IMR-90 (cell line): ENCODE measurements at regions not wholly inside any gene's neighbourhood (a gene's known extent, or its start where the extent isn't known, plus 50 kb on each side); places are given as distances from the start of the nearest gene placed in this dataset.

Experiments
- ATAC-seq: fragments of 200-7000 bp; cut with Tn5 transposase; 2 replicates; pipeline ENCODE4 v1.9.1; 2020; ENCODE audit warnings: low read depth, mild to moderate bottlenecking, moderate library complexity
- BruUV-seq: library from RNA; stranded (reverse); fragments of 400-500 nt; replicated peaks from 2 replicates; lab custom pipeline; 2021; lab: Mats Ljungman, UMichigan
- CTCF ChIA-PET: fragments of 300-600 bp; formaldehyde crosslinking; extraction: SDS; loops from one replicate; lab custom pipeline; 2021; ENCODE audit warnings: antibody characterized with exemption; lab: Yijun Ruan, JAX
- POLR2A ChIA-PET: fragments of 300-600 bp; sonication (Branson Sonifier 250); formaldehyde crosslinking; loops from one replicate; lab custom pipeline; 2022; ENCODE audit warnings: antibody characterized with exemption; ENCODE audit not compliant: unreplicated experiment; lab: Charles Lee
- DNase-seq: peaks from one replicate; pipeline ENCODE4 v3.0.0; 2013
- H2AFZ ChIP-seq: replicated peaks from 2 replicates; pipeline ENCODE3; 2013; ENCODE audit warnings: low read length, mild to moderate bottlenecking; ENCODE audit not compliant: poor library complexity
- H2AK5ac ChIP-seq: 2 replicates; pipeline ENCODE4 v1.6.1; 2013; ENCODE audit warnings: low read depth, low read length, inconsistent platforms
- H2AK9ac ChIP-seq: replicated peaks from 2 replicates; pipeline ENCODE3; 2013; ENCODE audit warnings: mild to moderate bottlenecking, low read depth, low read length, moderate library complexity; ENCODE audit not compliant: poor library complexity
- H2BK120ac ChIP-seq: 2 replicates; pipeline ENCODE4 v1.6.1; 2013; ENCODE audit warnings: low read depth, low read length, inconsistent platforms
- H2BK15ac ChIP-seq: 3 replicates; pipeline ENCODE4 v1.6.1; 2013; ENCODE audit warnings: low read depth, low read length, inconsistent platforms
- H2BK20ac ChIP-seq: 2 replicates; pipeline ENCODE4 v1.6.1; 2013; ENCODE audit warnings: low read depth, mild to moderate bottlenecking, inconsistent platforms, low read length, moderate library complexity
- H2BK5ac ChIP-seq: 2 replicates; pipeline ENCODE4 v1.6.1; 2013; ENCODE audit warnings: mild to moderate bottlenecking, low read depth, low read length, inconsistent platforms; ENCODE audit not compliant: poor library complexity, severe bottlenecking
- H3K14ac ChIP-seq: replicated peaks from 2 replicates; pipeline ENCODE4 v1.6.1; 2013; ENCODE audit warnings: low read depth, low read length, inconsistent platforms
- H3K18ac ChIP-seq: 2 replicates; pipeline ENCODE4 v1.6.1; 2013; ENCODE audit warnings: low read depth, low read length, control low read depth
- H3K23ac ChIP-seq: 2 replicates; pipeline ENCODE4 v1.6.1; 2013; ENCODE audit warnings: low read depth, low read length, inconsistent platforms
- H3K27ac ChIP-seq: 2 replicates; pipeline ENCODE4 v1.5.1; 2013; ENCODE audit warnings: mild to moderate bottlenecking, control low read depth, low read length; ENCODE audit not compliant: insufficient read depth
- H3K27me3 ChIP-seq: 2 replicates; pipeline ENCODE4 v1.6.1; 2013; ENCODE audit warnings: low read length; ENCODE audit not compliant: control insufficient read depth, insufficient read depth
- H3K36me3 ChIP-seq: 2 replicates; pipeline ENCODE4 v1.6.1; 2013; ENCODE audit warnings: low read length, mixed read lengths; ENCODE audit not compliant: control insufficient read depth, insufficient read depth
- H3K4ac ChIP-seq: 2 replicates; pipeline ENCODE4 v1.6.1; 2013; ENCODE audit warnings: low read depth, low read length, inconsistent platforms
- H3K4me1 ChIP-seq: 2 replicates; pipeline ENCODE4 v1.6.1; 2013; ENCODE audit warnings: low read length, mixed read lengths; ENCODE audit not compliant: control insufficient read depth, insufficient read depth
- H3K4me2 ChIP-seq: 2 replicates; pipeline ENCODE4 v1.6.1; 2013; ENCODE audit warnings: low read depth, mild to moderate bottlenecking, control low read depth, low read length, moderate library complexity
- H3K4me3 ChIP-seq: 2 replicates; pipeline ENCODE4 v1.5.1; 2013; ENCODE audit warnings: low read depth, mild to moderate bottlenecking, control low read depth, low read length, moderate library complexity; ENCODE audit not compliant: insufficient read depth
- H3K56ac ChIP-seq: 2 replicates; pipeline ENCODE4 v1.6.1; 2013; ENCODE audit warnings: low read length, inconsistent platforms; ENCODE audit not compliant: insufficient read depth; ENCODE audit errors: extremely low read depth
- H3K79me1 ChIP-seq, 2 experiments: 2 replicates each; pipeline ENCODE4 v1.6.1; 2013; ENCODE audit warnings: low read length in 2 of 2, inconsistent platforms in 1 of 2, low read depth in 1 of 2
- H3K9ac ChIP-seq: 2 replicates; pipeline ENCODE4 v1.6.1; 2013; ENCODE audit warnings: low read depth, low read length, control low read depth
- H3K9me1 ChIP-seq: 2 replicates; pipeline ENCODE4 v1.6.1; 2013; ENCODE audit warnings: low read length, inconsistent platforms; ENCODE audit not compliant: insufficient read depth
- H3K9me3 ChIP-seq: 2 replicates; pipeline ENCODE4 v1.6.1; 2013; ENCODE audit warnings: low read length; ENCODE audit not compliant: control insufficient read depth, insufficient read depth
- H4K20me1 ChIP-seq: 2 replicates; pipeline ENCODE4 v1.6.1; 2013; ENCODE audit warnings: low read length, inconsistent platforms; ENCODE audit not compliant: insufficient read depth
- H4K5ac ChIP-seq: 2 replicates; pipeline ENCODE4 v1.6.1; 2013; ENCODE audit warnings: mild to moderate bottlenecking, low read depth, low read length, control low read depth
- H4K8ac ChIP-seq, 2 experiments: 2 replicates each; pipeline ENCODE4 v1.6.1; 2013; ENCODE audit warnings: low read depth in 2 of 2, low read length in 2 of 2, control low read depth in 1 of 2, inconsistent platforms in 1 of 2
- H4K91ac ChIP-seq: 2 replicates; pipeline ENCODE4 v1.6.1; 2013; ENCODE audit warnings: low read depth, low read length, inconsistent platforms; ENCODE audit not compliant: insufficient read depth
- BHLHE40 ChIP-seq: fragments of 150-350 bp; IDR thresholded peaks from 2 replicates; pipeline ENCODE4 v1.6.1; 2016; ENCODE audit warnings: mild to moderate bottlenecking, low read depth, low read length
- CEBPB ChIP-seq: IDR thresholded peaks from 2 replicates; pipeline ENCODE4 v1.6.1; 2012; ENCODE audit warnings: low read depth, low read length, improper control_type of control experiment
- CHD1 ChIP-seq: IDR thresholded peaks from 2 replicates; pipeline ENCODE4 v1.6.1; 2012; ENCODE audit warnings: low read depth, low read length, improper control_type of control experiment
- FOS ChIP-seq: fragments of 150-350 bp; IDR thresholded peaks from 2 replicates; pipeline ENCODE4 v1.6.1; 2016; ENCODE audit warnings: low read depth, low read length
- MAFK ChIP-seq: IDR thresholded peaks from 2 replicates; pipeline ENCODE4 v1.6.1; 2012; ENCODE audit warnings: low read depth, low read length, improper control_type of control experiment
- MAZ ChIP-seq: IDR thresholded peaks from 2 replicates; pipeline ENCODE4 v1.6.1; 2012; ENCODE audit warnings: low read depth, mild to moderate bottlenecking, low read length, improper control_type of control experiment, moderate library complexity, borderline replicate concordance
- MXI1 ChIP-seq: IDR thresholded peaks from 2 replicates; pipeline ENCODE4 v1.6.1; 2012; ENCODE audit warnings: low read depth, mild to moderate bottlenecking, low read length, moderate library complexity, borderline replicate concordance
- NFE2L2 ChIP-seq: fragments of 150-350 bp; IDR thresholded peaks from 2 replicates; pipeline ENCODE4 v1.6.1; 2016; ENCODE audit warnings: low read depth, mild to moderate bottlenecking, low read length
- POLR2A ChIP-seq: IDR thresholded peaks from 2 replicates; pipeline ENCODE4 v1.6.1; 2012; ENCODE audit warnings: mild to moderate bottlenecking, low read depth, low read length
- RAD21 ChIP-seq: IDR thresholded peaks from 2 replicates; pipeline ENCODE4 v1.6.1; 2012; ENCODE audit warnings: low read length, improper control_type of control experiment
- RCOR1 ChIP-seq: IDR thresholded peaks from 2 replicates; pipeline ENCODE4 v1.6.1; 2012; ENCODE audit warnings: mild to moderate bottlenecking, low read length, improper control_type of control experiment; ENCODE audit not compliant: insufficient replicate concordance
- RFX5 ChIP-seq: IDR thresholded peaks from 2 replicates; pipeline ENCODE4 v1.8.0; 2012; ENCODE audit warnings: low read depth, mild to moderate bottlenecking, low read length, moderate library complexity
- SMC3 ChIP-seq: fragments of 150-350 bp; IDR thresholded peaks from 2 replicates; pipeline ENCODE4 v1.6.1; 2016; ENCODE audit warnings: low read depth, mild to moderate bottlenecking, antibody characterized with exemption, low read length, moderate library complexity
- WGBS, 2 experiments: methylation state at CpG; one replicate each; pipeline versions ENCODE4 v1.1.5 to v1.1.7; 2013; ENCODE audit warnings: missing lambda C conversion rate in 2 of 2; ENCODE audit not compliant: insufficient read length in 1 of 2; ENCODE audit errors: extremely low coverage in 2 of 2; 5-methylcytosine and 5-hydroxymethylcytosine counted together
- dilution Hi-C: fragments of 300-500 bp; cut with HindIII; formaldehyde crosslinking; loops from one replicate; pipeline ENCODE4 v1.14.3; 2018; ENCODE audit warnings: low sequenced_read_pairs; ENCODE audit not compliant: unreplicated experiment
- in situ Hi-C: fragments of 300-500 bp; cut with MboI; formaldehyde crosslinking; loops from 3 replicates; pipeline ENCODE4 v1.14.3; 2019; ENCODE audit warnings: low sequenced_read_pairs, inconsistent platforms, mixed read lengths
- intact Hi-C: fragments of 100-400 bp; cut with micrococcal nuclease; formaldehyde crosslinking; loops from 2 replicates; pipeline ENCODE4 v1.10.0; 2022
- TF ChIP-seq, protein P1 (sequence below): fragments of 150-350 bp; IDR thresholded peaks from 2 replicates; pipeline ENCODE4 v1.6.1; 2016; ENCODE audit warnings: low read depth, mild to moderate bottlenecking, low read length, moderate library complexity, borderline replicate concordance
- TF ChIP-seq, protein P2 (sequence below): conservative IDR thresholded peaks from 2 replicates; pipeline ENCODE4 v1.5.1; 2012; ENCODE audit warnings: mild to moderate bottlenecking, low read depth, low read length, improper control_type of control experiment
- TF ChIP-seq, protein P3 (sequence below): fragments of 150-350 bp; IDR thresholded peaks from 2 replicates; pipeline ENCODE4 v1.6.1; 2017; ENCODE audit warnings: mild to moderate bottlenecking, antibody characterized with exemption, low read length, low read depth

DNA sequence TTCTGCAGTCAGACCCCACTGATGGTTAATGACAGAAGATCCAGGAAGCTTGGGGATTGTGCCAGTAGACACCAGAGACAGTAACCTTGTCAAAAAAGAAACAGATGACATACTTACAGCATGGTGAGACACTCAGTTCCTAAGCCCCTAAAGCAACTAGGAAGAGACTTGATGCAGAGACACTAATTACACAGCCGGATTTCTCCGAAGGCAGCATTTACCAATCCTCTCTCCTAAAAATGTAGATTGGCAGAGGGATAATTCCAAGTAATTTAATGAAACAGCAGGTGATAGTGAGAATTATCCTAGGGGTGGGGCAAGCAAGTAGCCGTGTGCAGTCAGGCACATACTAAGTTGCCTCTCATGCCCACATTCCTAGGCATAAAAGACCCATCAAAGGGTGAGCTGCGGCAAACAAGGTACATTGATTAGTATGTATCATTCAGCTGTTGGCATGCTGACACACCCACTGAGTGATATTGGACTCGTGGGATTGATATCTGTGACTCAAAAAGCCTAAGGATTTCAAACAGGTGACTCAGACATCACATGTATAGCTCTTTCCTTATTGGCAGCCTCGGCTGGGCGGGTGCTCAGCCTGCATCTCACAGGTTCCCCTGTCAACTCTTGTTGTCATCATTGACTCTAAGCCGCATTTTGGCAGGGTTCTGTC is 296.7 kb upstream of the ATP5MC3 start:
- ChIA-PET POLR2A (no interaction called here), CTCF (no interaction called here)
- no peak for ATAC-seq
- intact Hi-C loops (no loop called here), dilution Hi-C loops (no loop called here), in situ Hi-C loops (no loop called here)
- Histone ChIP-seq H4K20me1 (no peaks in the 10 kb centered on the region), H2BK120ac (no peak overlapping the region), H3K9ac (no peak overlapping the region), H3K4me2 (no peak overlapping the region), H3K14ac (no peak overlapping the region), H2AK5ac (no peak overlapping the region), H3K4me3 (no peak overlapping the region), H4K5ac (no peak overlapping the region), H4K91ac (no peak overlapping the region), H4K8ac (no peak overlapping the region), H3K4ac (no peak overlapping the region), H2BK5ac (no peak overlapping the region), H2BK20ac (no peak overlapping the region), H3K27ac (no peak overlapping the region), H3K56ac (no peak overlapping the region), H2AFZ (no peak overlapping the region), H3K9me1 (no peaks in the 10 kb centered on the region), H2AK9ac (no peak overlapping the region), H3K27me3 (no peaks in the 10 kb centered on the region), H3K36me3 (no peaks in the 10 kb centered on the region), H3K9me3 (no peaks in the 10 kb centered on the region), H3K4me1 (no peaks in the 10 kb centered on the region), H3K79me1 (no peaks in the 10 kb centered on the region), H2BK15ac (no peak overlapping the region), H3K23ac (no peak overlapping the region), H3K18ac (no peak overlapping the region)
- no peak for DNase-seq
- BruUV-seq, result no TSS peak
- 53% methylated on average over 4 of the region's 8 CpGs; no CpG with 5 or more reads in 1 of the 2 experiments for WGBS, 2 experiments
- no peak for TF ChIP-seq MXI1
- no peak for TF ChIP-seq SMC3
- TF ChIP-seq NFE2L2, result no peak
- TF ChIP-seq MAFK, result no peak
- TF ChIP-seq, protein P1, sequence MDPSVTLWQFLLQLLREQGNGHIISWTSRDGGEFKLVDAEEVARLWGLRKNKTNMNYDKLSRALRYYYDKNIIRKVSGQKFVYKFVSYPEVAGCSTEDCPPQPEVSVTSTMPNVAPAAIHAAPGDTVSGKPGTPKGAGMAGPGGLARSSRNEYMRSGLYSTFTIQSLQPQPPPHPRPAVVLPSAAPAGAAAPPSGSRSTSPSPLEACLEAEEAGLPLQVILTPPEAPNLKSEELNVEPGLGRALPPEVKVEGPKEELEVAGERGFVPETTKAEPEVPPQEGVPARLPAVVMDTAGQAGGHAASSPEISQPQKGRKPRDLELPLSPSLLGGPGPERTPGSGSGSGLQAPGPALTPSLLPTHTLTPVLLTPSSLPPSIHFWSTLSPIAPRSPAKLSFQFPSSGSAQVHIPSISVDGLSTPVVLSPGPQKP, result no peak
- no peak for TF ChIP-seq RAD21
- TF ChIP-seq MAZ, result no peak
- TF ChIP-seq POLR2A, result no peak
- TF ChIP-seq, protein P2, sequence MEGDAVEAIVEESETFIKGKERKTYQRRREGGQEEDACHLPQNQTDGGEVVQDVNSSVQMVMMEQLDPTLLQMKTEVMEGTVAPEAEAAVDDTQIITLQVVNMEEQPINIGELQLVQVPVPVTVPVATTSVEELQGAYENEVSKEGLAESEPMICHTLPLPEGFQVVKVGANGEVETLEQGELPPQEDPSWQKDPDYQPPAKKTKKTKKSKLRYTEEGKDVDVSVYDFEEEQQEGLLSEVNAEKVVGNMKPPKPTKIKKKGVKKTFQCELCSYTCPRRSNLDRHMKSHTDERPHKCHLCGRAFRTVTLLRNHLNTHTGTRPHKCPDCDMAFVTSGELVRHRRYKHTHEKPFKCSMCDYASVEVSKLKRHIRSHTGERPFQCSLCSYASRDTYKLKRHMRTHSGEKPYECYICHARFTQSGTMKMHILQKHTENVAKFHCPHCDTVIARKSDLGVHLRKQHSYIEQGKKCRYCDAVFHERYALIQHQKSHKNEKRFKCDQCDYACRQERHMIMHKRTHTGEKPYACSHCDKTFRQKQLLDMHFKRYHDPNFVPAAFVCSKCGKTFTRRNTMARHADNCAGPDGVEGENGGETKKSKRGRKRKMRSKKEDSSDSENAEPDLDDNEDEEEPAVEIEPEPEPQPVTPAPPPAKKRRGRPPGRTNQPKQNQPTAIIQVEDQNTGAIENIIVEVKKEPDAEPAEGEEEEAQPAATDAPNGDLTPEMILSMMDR, result no peak
- no peak for TF ChIP-seq CHD1
- TF ChIP-seq BHLHE40, result no peak
- no peak for TF ChIP-seq CEBPB
- TF ChIP-seq RCOR1, result no peak
- no peak for TF ChIP-seq FOS
- no peak for TF ChIP-seq RFX5
- TF ChIP-seq, protein P3, sequence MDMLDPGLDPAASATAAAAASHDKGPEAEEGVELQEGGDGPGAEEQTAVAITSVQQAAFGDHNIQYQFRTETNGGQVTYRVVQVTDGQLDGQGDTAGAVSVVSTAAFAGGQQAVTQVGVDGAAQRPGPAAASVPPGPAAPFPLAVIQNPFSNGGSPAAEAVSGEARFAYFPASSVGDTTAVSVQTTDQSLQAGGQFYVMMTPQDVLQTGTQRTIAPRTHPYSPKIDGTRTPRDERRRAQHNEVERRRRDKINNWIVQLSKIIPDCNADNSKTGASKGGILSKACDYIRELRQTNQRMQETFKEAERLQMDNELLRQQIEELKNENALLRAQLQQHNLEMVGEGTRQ, result no peak
